ENCODE measurements at regions not wholly inside any gene's neighbourhood (a gene's known extent, or its start where the extent isn't known, plus 50 kb on each side); places are given as distances from the start of the nearest gene placed in this dataset.
"Not testable (repeated sequence)": the region's sequence is repeated elsewhere in the genome, so short reads cannot be mapped to it uniquely, and the experiment has no call there.

GRCh38 chr9:115689331-115689730 is 464.3 kb upstream of the PAPPA start:
- Mint-ChIP-seq H3K36me3 (ENCODE audit: insufficient read depth) (no peaks in the 10 kb centered on the region), H3K27me3 (peaks cover 41% of the 10 kb centered on the region), H3K27ac (no peak overlapping the region), H3K4me1 (ENCODE audit: low read depth) (peaks cover 21% of the 10 kb centered on the region), H3K4me3 (ENCODE audit: low read depth) (no peak overlapping the region), H3K9me3 (ENCODE audit: low read depth) (peaks cover 3% of the 10 kb centered on the region)
- DNase-seq (ENCODE audit: low spot score, unreplicated experiment), result no peak
- no peak for TF ChIP-seq CTCF (IDR thresholded peaks at IDR 0.05; ENCODE audit: unreplicated experiment)

GRCh38 chr9:115690786-115691496 is 462.6 kb upstream of the PAPPA start:
- no peak for TF ChIP-seq CTCF (IDR thresholded peaks at IDR 0.05; ENCODE audit: unreplicated experiment)

GRCh38 chr9:115691693-115692092 is 461.9 kb upstream of the PAPPA start:
- Mint-ChIP-seq H3K4me3 (ENCODE audit: low read depth) (no peak overlapping the region), H3K36me3 (ENCODE audit: insufficient read depth) (no peaks in the 10 kb centered on the region), H3K9me3 (ENCODE audit: low read depth) (peaks cover 6% of the 10 kb centered on the region), H3K27me3 (peaks cover 47% of the 10 kb centered on the region), H3K27ac (no peak overlapping the region), H3K4me1 (ENCODE audit: low read depth) (peaks cover 21% of the 10 kb centered on the region)
- no peak for DNase-seq (ENCODE audit: low spot score, unreplicated experiment)
- TF ChIP-seq CTCF (IDR thresholded peaks at IDR 0.05; ENCODE audit: unreplicated experiment), result no peak

More at GRCh38 chr9:115690786-115691496, 462.6 kb upstream of the PAPPA start:
- Mint-ChIP-seq H3K36me3 (ENCODE audit: insufficient read depth) (no peaks in the 10 kb centered on the region), H3K27me3 (peaks cover 47% of the 10 kb centered on the region), H3K4me1 (ENCODE audit: low read depth) (peaks cover 21% of the 10 kb centered on the region), H3K27ac (peak overlapping the region; percentile 16), H3K9me3 (ENCODE audit: low read depth) (peaks cover 6% of the 10 kb centered on the region), H3K4me3 (ENCODE audit: low read depth) (no peak overlapping the region)
- DNase-seq (ENCODE audit: low spot score, unreplicated experiment), result no peak

GRCh38 chr9:115692868-115693267 is 460.7 kb upstream of the PAPPA start:
- peaks cover 40% of the 10 kb centered on the region for H3K27me3 Mint-ChIP-seq
- not testable (repeated sequence) for H3K9me3 Mint-ChIP-seq (ENCODE audit: low read depth); H3K27ac Mint-ChIP-seq; H3K4me3 Mint-ChIP-seq (ENCODE audit: low read depth); H3K36me3 Mint-ChIP-seq (ENCODE audit: insufficient read depth); DNase-seq (ENCODE audit: low spot score, unreplicated experiment)
- peaks cover 17% of the 10 kb centered on the region for H3K4me1 Mint-ChIP-seq (ENCODE audit: low read depth)

GRCh38 chr9:115694014-115694413 is 459.6 kb upstream of the PAPPA start:
- peaks cover 6% of the 10 kb centered on the region for H3K9me3 Mint-ChIP-seq (ENCODE audit: low read depth)
- peaks cover 16% of the 10 kb centered on the region for H3K4me1 Mint-ChIP-seq (ENCODE audit: low read depth)
- H3K4me3 Mint-ChIP-seq (ENCODE audit: low read depth), result no peak overlapping the region
- DNase-seq (ENCODE audit: low spot score, unreplicated experiment), result no peak
- H3K36me3 Mint-ChIP-seq (ENCODE audit: insufficient read depth), result no peaks in the 10 kb centered on the region
- H3K27me3 Mint-ChIP-seq, result peaks cover 32% of the 10 kb centered on the region
- peak; percentile 48 for TF ChIP-seq CTCF (IDR thresholded peaks at IDR 0.05; ENCODE audit: unreplicated experiment)
- H3K27ac Mint-ChIP-seq, result no peak overlapping the region

- Mint-ChIP-seq H3K4me1 (ENCODE audit: low read depth) (peaks cover 6% of the 10 kb centered on the region), H3K27me3 (peaks cover 30% of the 10 kb centered on the region), H3K4me3 (ENCODE audit: low read depth) (no peak overlapping the region), H3K36me3 (ENCODE audit: insufficient read depth) (no peaks in the 10 kb centered on the region), H3K9me3 (ENCODE audit: low read depth) (peaks cover 6% of the 10 kb centered on the region), H3K27ac (no peak overlapping the region)
- TF ChIP-seq CTCF (IDR thresholded peaks at IDR 0.05; ENCODE audit: unreplicated experiment), result no peak
- DNase-seq (ENCODE audit: low spot score, unreplicated experiment), result no peak
Observed at GRCh38 chr9:115694991-115695390, 458.6 kb upstream of the PAPPA start.
